MM.1S (cell line): ENCODE measurements at regions not wholly inside any gene's neighbourhood (a gene's known extent, or its start where the extent isn't known, plus 50 kb on each side); places are given as distances from the start of the nearest gene placed in this dataset.

ENCODE experiments used
- DNase-seq: peaks from one replicate; pipeline ENCODE4 v3.0.0-alpha.2; 2015
- H2AFZ ChIP-seq: fragments of 300-600 bp; sonication (generic); 2 replicates; pipeline ENCODE4 v1.6.0; 2016; ENCODE audit warnings: antibody characterized with exemption, low read length
- H3F3A ChIP-seq: fragments of 300-600 bp; sonication (generic); 2 replicates; pipeline ENCODE4 v1.6.1; 2016; ENCODE audit warnings: mild to moderate bottlenecking, antibody characterized with exemption, low read length, moderate library complexity, mixed read lengths; ENCODE audit not compliant: insufficient read depth
- H3K27ac ChIP-seq: fragments of 300-600 bp; sonication (generic); 2 replicates; pipeline ENCODE4 v1.5.1; 2016; ENCODE audit warnings: mild to moderate bottlenecking, low read length
- H3K27me3 ChIP-seq: fragments of 300-600 bp; sonication (generic); replicated peaks from 2 replicates; pipeline ENCODE4 v1.6.0; 2016; ENCODE audit warnings: low read length; ENCODE audit not compliant: insufficient read depth
- H3K36me3 ChIP-seq: fragments of 300-600 bp; sonication (generic); replicated peaks from 2 replicates; pipeline ENCODE4 v1.6.1; 2016; ENCODE audit warnings: mild to moderate bottlenecking, low read length, mixed read lengths; ENCODE audit not compliant: insufficient read depth
- H3K4me1 ChIP-seq: fragments of 300-600 bp; sonication (generic); 2 replicates; pipeline ENCODE4 v1.6.1; 2016; ENCODE audit warnings: low read length, mixed read lengths
- H3K4me2 ChIP-seq: fragments of 300-600 bp; sonication (generic); 2 replicates; pipeline ENCODE4 v1.6.0; 2016; ENCODE audit warnings: low read depth, low read length
- H3K4me3 ChIP-seq: fragments of 300-600 bp; sonication (generic); 2 replicates; pipeline ENCODE4 v1.5.1; 2016; ENCODE audit warnings: low read length, mixed read lengths
- H3K79me2 ChIP-seq: fragments of 300-600 bp; sonication (generic); 2 replicates; pipeline ENCODE4 v1.6.1; 2016; ENCODE audit warnings: mixed run types, low read length, mixed read lengths
- H3K9ac ChIP-seq: fragments of 300-600 bp; sonication (generic); 2 replicates; pipeline ENCODE4 v1.6.1; 2016; ENCODE audit warnings: low read length, mixed read lengths
- H3K9me2 ChIP-seq: fragments of 300-600 bp; sonication (generic); replicated peaks from 2 replicates; pipeline ENCODE4 v1.6.1; 2016; ENCODE audit warnings: mild to moderate bottlenecking, low read length, mixed read lengths; ENCODE audit not compliant: insufficient read depth
- H3K9me3 ChIP-seq: fragments of 300-600 bp; sonication (generic); replicated peaks from 2 replicates; pipeline ENCODE4 v1.6.1; 2016; ENCODE audit warnings: mild to moderate bottlenecking, low read length, mixed read lengths; ENCODE audit not compliant: insufficient read depth
- H4K20me1 ChIP-seq: fragments of 300-600 bp; sonication (generic); 2 replicates; pipeline ENCODE4 v1.6.1; 2016; ENCODE audit warnings: mild to moderate bottlenecking, low read length, moderate library complexity, mixed read lengths; ENCODE audit not compliant: insufficient read depth
- CTCF ChIP-seq: fragments of 300-600 bp; sonication (generic); IDR thresholded peaks from 2 replicates; pipeline ENCODE4 v1.5.1; 2016; ENCODE audit warnings: antibody characterized with exemption, low read length, mixed read lengths
- EZH2 ChIP-seq: fragments of 300-600 bp; sonication (generic); optimal IDR thresholded peaks from 2 replicates; pipeline ENCODE3; 2017; ENCODE audit warnings: low read depth, mild to moderate bottlenecking, antibody characterized with exemption, low read length, mixed read lengths
- EZH2phosphoT487 ChIP-seq: fragments of 300-600 bp; sonication (generic); IDR thresholded peaks from 2 replicates; pipeline ENCODE4 v1.6.1; 2018; ENCODE audit warnings: antibody characterized with exemption, low read length

DNA sequence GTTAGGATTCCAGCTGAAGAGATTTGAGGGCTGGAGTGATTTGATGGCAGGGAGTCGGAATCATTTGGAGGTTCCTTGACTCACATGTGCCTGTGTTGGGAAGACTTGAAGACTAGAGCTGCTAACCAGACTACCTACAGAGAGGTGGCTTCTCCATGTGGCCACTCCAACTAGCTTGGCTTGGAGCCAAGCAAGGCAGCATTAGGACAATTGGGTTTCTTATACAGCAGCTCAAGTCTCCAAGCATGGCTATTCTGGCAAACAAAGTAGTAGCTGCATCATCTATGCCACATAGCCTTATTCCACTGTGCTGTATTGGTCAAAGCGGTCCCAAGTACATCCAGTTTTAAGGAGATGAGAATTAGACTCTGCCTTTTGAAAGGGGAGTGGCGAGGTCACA is 171.7 kb upstream of the SLC4A4 start:
- H3K27ac ChIP-seq: no peak overlapping the region
- H3K79me2 ChIP-seq: no peaks in the 10 kb centered on the region
- no peak for DNase-seq
- no peaks in the 10 kb centered on the region for H3K27me3 ChIP-seq
- H3K9me2 ChIP-seq: no peaks in the 10 kb centered on the region
- H3K9ac ChIP-seq: no peak overlapping the region
- no peaks in the 10 kb centered on the region for H3K36me3 ChIP-seq
- no peaks in the 10 kb centered on the region for H3K9me3 ChIP-seq
- no peaks in the 10 kb centered on the region for H3K4me1 ChIP-seq
- H3F3A ChIP-seq: no peaks in the 10 kb centered on the region
- no peak overlapping the region for H3K4me3 ChIP-seq
- no peak overlapping the region for H2AFZ ChIP-seq
- H3K4me2 ChIP-seq: no peak overlapping the region
- no peak for TF ChIP-seq EZH2
- no peak for TF ChIP-seq CTCF
- TF ChIP-seq EZH2phosphoT487: no peak
- no peaks in the 10 kb centered on the region for H4K20me1 ChIP-seq

- no peaks in the 10 kb centered on the region for H3K36me3 ChIP-seq
- H3K9me3 ChIP-seq: no peaks in the 10 kb centered on the region
- no peaks in the 10 kb centered on the region for H3K9me2 ChIP-seq
- H3K27me3 ChIP-seq: no peaks in the 10 kb centered on the region
- no peaks in the 10 kb centered on the region for H3K79me2 ChIP-seq
- no peak overlapping the region for H3K4me2 ChIP-seq
- no peak overlapping the region for H2AFZ ChIP-seq
- TF ChIP-seq EZH2phosphoT487: no peak
- TF ChIP-seq CTCF: no peak
- no peak for TF ChIP-seq EZH2
- no peaks in the 10 kb centered on the region for H3F3A ChIP-seq
- no peak for DNase-seq
- no peak overlapping the region for H3K27ac ChIP-seq
- H3K4me1 ChIP-seq: no peaks in the 10 kb centered on the region
- H3K4me3 ChIP-seq: no peak overlapping the region
- no peak overlapping the region for H3K9ac ChIP-seq
- H4K20me1 ChIP-seq: no peaks in the 10 kb centered on the region
These were observed 167.2 kb upstream of the SLC4A4 start for GRCh38 chr4:71171592-71171991.

DNA sequence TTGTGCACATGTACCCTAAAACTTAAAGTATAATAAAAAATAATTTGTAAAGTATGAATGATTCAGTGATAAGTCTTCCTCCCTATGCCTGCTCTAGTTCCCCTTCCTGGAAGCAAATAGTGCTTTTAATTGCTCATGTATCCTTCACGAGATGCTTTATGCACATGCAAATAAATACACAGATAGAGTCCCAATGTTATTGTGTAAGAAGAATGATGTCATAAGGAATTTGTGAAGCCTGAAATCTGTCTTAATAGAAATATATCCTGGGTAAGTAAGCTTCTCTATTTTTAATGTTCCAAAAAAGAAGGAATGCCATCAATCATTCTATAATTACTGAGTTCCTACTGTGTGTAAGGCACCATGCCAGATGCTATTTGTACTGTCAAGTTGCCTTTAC is 157.5 kb upstream of the SLC4A4 start:
- H3K4me2 ChIP-seq: no peak overlapping the region
- no peaks in the 10 kb centered on the region for H3F3A ChIP-seq
- no peak overlapping the region for H3K27ac ChIP-seq
- no peaks in the 10 kb centered on the region for H3K27me3 ChIP-seq
- H3K9ac ChIP-seq: no peak overlapping the region
- no peaks in the 10 kb centered on the region for H3K79me2 ChIP-seq
- no peaks in the 10 kb centered on the region for H4K20me1 ChIP-seq
- H3K9me2 ChIP-seq: no peaks in the 10 kb centered on the region
- no peak for TF ChIP-seq EZH2phosphoT487
- no peak for TF ChIP-seq CTCF
- no peak for TF ChIP-seq EZH2
- H3K4me3 ChIP-seq: no peak overlapping the region
- DNase-seq: no peak
- H3K36me3 ChIP-seq: no peaks in the 10 kb centered on the region
- no peak overlapping the region for H2AFZ ChIP-seq
- no peaks in the 10 kb centered on the region for H3K9me3 ChIP-seq
- no peaks in the 10 kb centered on the region; the same call in 1 of the 2 replicates for H3K4me1 ChIP-seq
